K562 (cell line): ENCODE measurements at regions not wholly inside any gene's neighbourhood (a gene's known extent, or its start where the extent isn't known, plus 50 kb on each side); places are given as distances from the start of the nearest gene placed in this dataset.

ENCODE experiments used
- ESRRA ChIP-seq: fragments of 450-650 bp; IDR thresholded peaks from 2 replicates; pipeline ENCODE4 v1.6.1; 2014; ENCODE audit warnings: low read depth, mild to moderate bottlenecking, moderate library complexity, borderline replicate concordance
- ETV6 ChIP-seq, 3 experiments: fragments of 150-350 bp in 1 of 3; sonication (generic) in 1 of 3; formaldehyde crosslinking in 1 of 3; IDR thresholded peaks; 2 replicates each; pipeline versions ENCODE4 v1.6.1 to v1.8.0; 2014 to 2022; ENCODE audit warnings: borderline replicate concordance in 2 of 3, low read depth in 2 of 3, antibody characterized with exemption in 1 of 3, low read length in 1 of 3, mild to moderate bottlenecking in 1 of 3, missing genetic modification reagents in 1 of 3
- POLR2A ChIP-seq: fragments of 450-650 bp; conservative IDR thresholded peaks from 2 replicates; pipeline ENCODE4 v1.6.1; 2016
- SIN3A ChIP-seq, 2 experiments: fragments of 150-350 bp in 1 of 2; IDR thresholded peaks; 2 replicates each; pipeline ENCODE4 v1.6.1; 2011 to 2016; ENCODE audit warnings: borderline replicate concordance in 2 of 2, low read depth in 2 of 2, low read length in 2 of 2, mild to moderate bottlenecking in 2 of 2, moderate library complexity in 2 of 2; ENCODE audit not compliant: control insufficient read depth in 1 of 2
- TF ChIP-seq, protein P1 (sequence below), 3 experiments: IDR thresholded peaks in 2 of 3; conservative IDR thresholded peaks in 1 of 3; 2 replicates each; pipeline ENCODE4 v1.5.1; 2011 to 2012; ENCODE audit warnings: low read length in 3 of 3, mild to moderate bottlenecking in 3 of 3, control low read depth in 2 of 3, improper control_type of control experiment in 1 of 3, inconsistent platforms in 1 of 3, low read depth in 1 of 3, mixed read lengths in 1 of 3, moderate library complexity in 1 of 3; ENCODE audit not compliant: insufficient read depth in 2 of 3
- TF ChIP-seq, protein P2 (sequence below), 2 experiments: fragments of 450-650 bp; formaldehyde crosslinking in 1 of 2; IDR thresholded peaks; 2 replicates each; pipeline versions ENCODE4 v1.4.0 to v1.6.1; 2014 to 2020; ENCODE audit warnings: mild to moderate bottlenecking in 2 of 2, borderline replicate concordance in 1 of 2, low read depth in 1 of 2
- TF ChIP-seq, protein P3 (sequence below): fragments of 250-450 bp; sonication (Bioruptor Pico); IDR thresholded peaks from 2 replicates; pipeline ENCODE4 v1.5.0; 2022; ENCODE audit warnings: mild to moderate bottlenecking
- TF ChIP-seq, protein P4 (sequence below): fragments of 450-650 bp; formaldehyde crosslinking; IDR thresholded peaks from 2 replicates; pipeline ENCODE4 v1.4.0; 2022; ENCODE audit warnings: mild to moderate bottlenecking, moderate library complexity
- TF ChIP-seq, protein P5 (sequence below): sonication (generic); formaldehyde crosslinking; IDR thresholded peaks from 2 replicates; pipeline ENCODE4 v1.8.1; 2022; ENCODE audit warnings: missing genetic modification reagents

DNA sequence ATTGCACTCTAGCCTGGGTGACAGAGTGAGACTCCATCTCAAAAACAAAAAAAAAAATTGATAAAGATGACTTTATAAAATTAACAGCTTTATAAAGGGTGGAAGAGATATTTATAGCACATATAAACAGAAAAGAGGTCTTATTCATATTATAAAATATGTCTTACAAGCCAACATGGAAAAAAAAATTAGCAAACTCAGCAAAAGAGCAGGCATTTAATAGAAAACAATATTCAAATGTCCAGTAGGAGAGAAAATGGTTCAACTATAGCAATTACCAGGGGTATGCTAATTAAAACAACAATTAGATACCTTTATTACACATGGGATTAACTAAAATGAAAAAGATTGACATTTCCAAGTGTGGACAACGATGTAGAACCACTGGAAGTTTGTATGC is 929.1 kb downstream of the REEP3 start:
- TF ChIP-seq, protein P1, sequence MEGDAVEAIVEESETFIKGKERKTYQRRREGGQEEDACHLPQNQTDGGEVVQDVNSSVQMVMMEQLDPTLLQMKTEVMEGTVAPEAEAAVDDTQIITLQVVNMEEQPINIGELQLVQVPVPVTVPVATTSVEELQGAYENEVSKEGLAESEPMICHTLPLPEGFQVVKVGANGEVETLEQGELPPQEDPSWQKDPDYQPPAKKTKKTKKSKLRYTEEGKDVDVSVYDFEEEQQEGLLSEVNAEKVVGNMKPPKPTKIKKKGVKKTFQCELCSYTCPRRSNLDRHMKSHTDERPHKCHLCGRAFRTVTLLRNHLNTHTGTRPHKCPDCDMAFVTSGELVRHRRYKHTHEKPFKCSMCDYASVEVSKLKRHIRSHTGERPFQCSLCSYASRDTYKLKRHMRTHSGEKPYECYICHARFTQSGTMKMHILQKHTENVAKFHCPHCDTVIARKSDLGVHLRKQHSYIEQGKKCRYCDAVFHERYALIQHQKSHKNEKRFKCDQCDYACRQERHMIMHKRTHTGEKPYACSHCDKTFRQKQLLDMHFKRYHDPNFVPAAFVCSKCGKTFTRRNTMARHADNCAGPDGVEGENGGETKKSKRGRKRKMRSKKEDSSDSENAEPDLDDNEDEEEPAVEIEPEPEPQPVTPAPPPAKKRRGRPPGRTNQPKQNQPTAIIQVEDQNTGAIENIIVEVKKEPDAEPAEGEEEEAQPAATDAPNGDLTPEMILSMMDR (IDR thresholded peaks at IDR 0.05 in 2 of 3, conservative IDR thresholded peaks at IDR 0.05 in 1 of 3; ENCODE audit: insufficient read depth in 2 of 3, low read depth in 1 of 3, low read length in 3 of 3) = no peak
- TF ChIP-seq, protein P2, sequence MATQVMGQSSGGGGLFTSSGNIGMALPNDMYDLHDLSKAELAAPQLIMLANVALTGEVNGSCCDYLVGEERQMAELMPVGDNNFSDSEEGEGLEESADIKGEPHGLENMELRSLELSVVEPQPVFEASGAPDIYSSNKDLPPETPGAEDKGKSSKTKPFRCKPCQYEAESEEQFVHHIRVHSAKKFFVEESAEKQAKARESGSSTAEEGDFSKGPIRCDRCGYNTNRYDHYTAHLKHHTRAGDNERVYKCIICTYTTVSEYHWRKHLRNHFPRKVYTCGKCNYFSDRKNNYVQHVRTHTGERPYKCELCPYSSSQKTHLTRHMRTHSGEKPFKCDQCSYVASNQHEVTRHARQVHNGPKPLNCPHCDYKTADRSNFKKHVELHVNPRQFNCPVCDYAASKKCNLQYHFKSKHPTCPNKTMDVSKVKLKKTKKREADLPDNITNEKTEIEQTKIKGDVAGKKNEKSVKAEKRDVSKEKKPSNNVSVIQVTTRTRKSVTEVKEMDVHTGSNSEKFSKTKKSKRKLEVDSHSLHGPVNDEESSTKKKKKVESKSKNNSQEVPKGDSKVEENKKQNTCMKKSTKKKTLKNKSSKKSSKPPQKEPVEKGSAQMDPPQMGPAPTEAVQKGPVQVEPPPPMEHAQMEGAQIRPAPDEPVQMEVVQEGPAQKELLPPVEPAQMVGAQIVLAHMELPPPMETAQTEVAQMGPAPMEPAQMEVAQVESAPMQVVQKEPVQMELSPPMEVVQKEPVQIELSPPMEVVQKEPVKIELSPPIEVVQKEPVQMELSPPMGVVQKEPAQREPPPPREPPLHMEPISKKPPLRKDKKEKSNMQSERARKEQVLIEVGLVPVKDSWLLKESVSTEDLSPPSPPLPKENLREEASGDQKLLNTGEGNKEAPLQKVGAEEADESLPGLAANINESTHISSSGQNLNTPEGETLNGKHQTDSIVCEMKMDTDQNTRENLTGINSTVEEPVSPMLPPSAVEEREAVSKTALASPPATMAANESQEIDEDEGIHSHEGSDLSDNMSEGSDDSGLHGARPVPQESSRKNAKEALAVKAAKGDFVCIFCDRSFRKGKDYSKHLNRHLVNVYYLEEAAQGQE (IDR thresholded peaks at IDR 0.05; ENCODE audit: borderline replicate concordance) = no peak
- TF ChIP-seq, protein P2 (CRISPR knock-in tag; IDR thresholded peaks at IDR 0.05; ENCODE audit: low read depth) = no peak
- TF ChIP-seq ETV6 (IDR thresholded peaks at IDR 0.05; ENCODE audit: borderline replicate concordance in 1 of 2, low read depth in 2 of 2, low read length in 1 of 2) (no peak), ETV6 (CRISPR knock-in tag; IDR thresholded peaks at IDR 0.05; ENCODE audit: borderline replicate concordance) (no peak), SIN3A (IDR thresholded peaks at IDR 0.05; ENCODE audit: borderline replicate concordance in 2 of 2, control insufficient read depth in 1 of 2, low read depth in 2 of 2, low read length in 2 of 2) (no peak), ESRRA (no peak), POLR2A (no peak)
- TF ChIP-seq, protein P3, sequence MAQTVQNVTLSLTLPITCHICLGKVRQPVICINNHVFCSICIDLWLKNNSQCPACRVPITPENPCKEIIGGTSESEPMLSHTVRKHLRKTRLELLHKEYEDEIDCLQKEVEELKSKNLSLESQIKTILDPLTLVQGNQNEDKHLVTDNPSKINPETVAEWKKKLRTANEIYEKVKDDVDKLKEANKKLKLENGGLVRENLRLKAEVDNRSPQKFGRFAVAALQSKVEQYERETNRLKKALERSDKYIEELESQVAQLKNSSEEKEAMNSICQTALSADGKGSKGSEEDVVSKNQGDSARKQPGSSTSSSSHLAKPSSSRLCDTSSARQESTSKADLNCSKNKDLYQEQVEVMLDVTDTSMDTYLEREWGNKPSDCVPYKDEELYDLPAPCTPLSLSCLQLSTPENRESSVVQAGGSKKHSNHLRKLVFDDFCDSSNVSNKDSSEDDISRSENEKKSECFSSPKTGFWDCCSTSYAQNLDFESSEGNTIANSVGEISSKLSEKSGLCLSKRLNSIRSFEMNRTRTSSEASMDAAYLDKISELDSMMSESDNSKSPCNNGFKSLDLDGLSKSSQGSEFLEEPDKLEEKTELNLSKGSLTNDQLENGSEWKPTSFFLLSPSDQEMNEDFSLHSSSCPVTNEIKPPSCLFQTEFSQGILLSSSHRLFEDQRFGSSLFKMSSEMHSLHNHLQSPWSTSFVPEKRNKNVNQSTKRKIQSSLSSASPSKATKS (CRISPR knock-in tag) = no peak
- TF ChIP-seq, protein P4, sequence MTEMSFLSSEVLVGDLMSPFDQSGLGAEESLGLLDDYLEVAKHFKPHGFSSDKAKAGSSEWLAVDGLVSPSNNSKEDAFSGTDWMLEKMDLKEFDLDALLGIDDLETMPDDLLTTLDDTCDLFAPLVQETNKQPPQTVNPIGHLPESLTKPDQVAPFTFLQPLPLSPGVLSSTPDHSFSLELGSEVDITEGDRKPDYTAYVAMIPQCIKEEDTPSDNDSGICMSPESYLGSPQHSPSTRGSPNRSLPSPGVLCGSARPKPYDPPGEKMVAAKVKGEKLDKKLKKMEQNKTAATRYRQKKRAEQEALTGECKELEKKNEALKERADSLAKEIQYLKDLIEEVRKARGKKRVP (CRISPR knock-in tag) = no peak
- TF ChIP-seq, protein P5, sequence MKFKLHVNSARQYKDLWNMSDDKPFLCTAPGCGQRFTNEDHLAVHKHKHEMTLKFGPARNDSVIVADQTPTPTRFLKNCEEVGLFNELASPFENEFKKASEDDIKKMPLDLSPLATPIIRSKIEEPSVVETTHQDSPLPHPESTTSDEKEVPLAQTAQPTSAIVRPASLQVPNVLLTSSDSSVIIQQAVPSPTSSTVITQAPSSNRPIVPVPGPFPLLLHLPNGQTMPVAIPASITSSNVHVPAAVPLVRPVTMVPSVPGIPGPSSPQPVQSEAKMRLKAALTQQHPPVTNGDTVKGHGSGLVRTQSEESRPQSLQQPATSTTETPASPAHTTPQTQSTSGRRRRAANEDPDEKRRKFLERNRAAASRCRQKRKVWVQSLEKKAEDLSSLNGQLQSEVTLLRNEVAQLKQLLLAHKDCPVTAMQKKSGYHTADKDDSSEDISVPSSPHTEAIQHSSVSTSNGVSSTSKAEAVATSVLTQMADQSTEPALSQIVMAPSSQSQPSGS (CRISPR knock-in tag) = no peak
